GM12801 (cell line): ENCODE measurements at regions not wholly inside any gene's neighbourhood (a gene's known extent, or its start where the extent isn't known, plus 50 kb on each side); places are given as distances from the start of the nearest gene placed in this dataset.

Experiments used
- CTCF ChIP-seq: IDR thresholded peaks from one replicate; pipeline ENCODE4 v1.5.1; 2011; ENCODE audit warnings: control low read depth; ENCODE audit not compliant: insufficient read length; ENCODE audit errors: extremely low read depth

GRCh38 chr20:57990396-57990987 lies 238.0 kb downstream of the ANKRD60 start:
- TF ChIP-seq CTCF, result no peak

DNA sequence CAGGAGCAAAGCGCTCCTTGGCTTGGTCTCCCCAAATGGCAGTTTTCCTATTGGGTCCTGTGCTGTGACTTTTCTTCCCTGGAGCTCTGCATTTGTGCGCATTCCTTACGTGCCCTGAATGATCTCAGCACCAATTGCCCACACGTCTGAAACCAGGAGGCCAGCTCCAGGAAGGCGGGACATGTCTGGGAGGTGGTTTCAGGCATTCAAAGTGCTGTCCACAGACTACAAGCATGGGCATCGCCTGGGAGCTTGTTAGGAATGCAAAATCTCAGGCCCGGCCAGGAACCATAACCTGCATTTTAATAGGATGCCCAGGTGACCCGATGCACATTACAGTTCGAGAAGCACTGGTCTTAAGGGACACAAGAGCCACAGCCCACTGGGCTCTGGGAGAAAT lies 239.6 kb downstream of the ANKRD60 start:
- no peak for TF ChIP-seq CTCF

DNA sequence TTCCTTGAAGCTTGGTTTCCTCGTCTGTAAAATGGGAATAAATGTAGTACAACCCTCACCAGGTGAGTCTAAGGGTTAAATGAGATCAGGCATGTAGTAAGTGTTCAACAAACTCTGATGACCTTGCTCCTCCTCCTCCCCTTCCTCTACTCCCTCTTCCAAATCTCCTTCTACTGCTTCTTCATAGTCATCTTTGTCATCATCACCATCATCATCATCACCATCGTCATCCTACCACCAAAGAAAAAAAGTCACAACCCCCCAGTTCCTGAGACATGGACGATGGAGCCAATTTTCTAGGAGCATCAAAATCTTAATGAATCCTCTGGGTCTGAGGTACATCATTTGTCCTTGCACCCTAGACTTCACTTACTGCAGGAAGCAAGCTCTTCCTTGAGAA lies 240.0 kb downstream of the ANKRD60 start:
- no peak for TF ChIP-seq CTCF

DNA sequence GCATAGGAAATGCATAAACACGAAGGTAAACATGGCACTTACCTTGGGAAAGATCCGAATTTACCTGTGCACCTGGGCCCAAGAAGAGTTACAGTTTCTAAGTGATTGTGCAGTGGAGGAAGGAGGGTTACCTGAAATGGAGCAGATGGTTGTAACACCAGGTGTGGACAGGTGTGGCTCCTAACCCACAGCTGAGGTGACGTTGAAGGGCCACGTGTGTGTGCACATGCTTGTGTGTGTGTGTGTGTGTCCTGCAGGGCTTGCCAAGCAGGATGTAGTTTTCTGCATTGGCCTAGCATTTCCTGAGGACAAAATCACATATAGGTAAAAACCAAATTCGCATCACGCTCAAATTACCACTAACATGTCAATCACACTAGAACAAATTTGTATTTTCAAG lies 240.8 kb downstream of the ANKRD60 start:
- no peak for TF ChIP-seq CTCF

DNA sequence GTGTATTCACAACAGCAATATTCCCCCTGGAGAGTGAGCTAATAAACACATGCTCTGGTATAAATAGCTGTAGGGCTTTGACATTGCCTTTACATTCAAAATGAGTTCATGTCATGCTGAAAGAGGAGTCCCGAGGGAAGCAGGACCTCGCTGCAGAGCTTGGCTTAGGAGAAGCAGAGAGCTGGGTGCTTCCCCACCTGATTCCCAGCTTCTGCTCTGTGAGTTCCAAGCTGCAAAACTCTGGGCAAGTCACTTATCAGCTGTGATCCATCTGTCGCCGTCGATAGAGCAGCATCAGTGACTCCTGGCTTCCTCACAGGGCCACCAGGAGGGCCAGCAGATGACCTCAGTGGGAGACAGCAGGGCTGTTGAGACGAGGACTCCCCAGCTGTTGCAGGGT lies 241.8 kb downstream of the ANKRD60 start:
- TF ChIP-seq CTCF, result no peak

- no peak for TF ChIP-seq CTCF
Measured at GRCh38 chr20:57985278-57985677, 243.2 kb downstream of the ANKRD60 start.

GRCh38 chr20:57983082-57983481 lies 245.4 kb downstream of the ANKRD60 start:
- no peak for TF ChIP-seq CTCF

GRCh38 chr20:57980506-57980905 lies 247.9 kb downstream of the ANKRD60 start:
- TF ChIP-seq CTCF, result no peak
